Upper lobe of left lung (tissue), 6 donors: ENCODE measurements at regions not wholly inside any gene's neighbourhood (a gene's known extent, or its start where the extent isn't known, plus 50 kb on each side); places are given as distances from the start of the nearest gene placed in this dataset.

Source experiments
- ATAC-seq, 2 donors: fragments of 200-7000 bp; cut with Tn5 transposase; one replicate each; pipeline ENCODE4 v1.9.1; 2022; ENCODE audit warnings: mild to moderate bottlenecking in 2 of 2, moderate library complexity in 2 of 2; ENCODE audit not compliant: low FRiP score in 2 of 2
- DNase-seq, 2 donors: peaks; one replicate each; pipeline ENCODE4 v3.0.0-alpha.2; 2019 to 2020
- H3K27ac ChIP-seq, 4 donors: fragments of 200-600 bp; sonication (generic); one replicate each; pipeline ENCODE4 v1.5.1; 2016 to 2019
- H3K27me3 ChIP-seq, 4 donors: fragments of 200-600 bp; sonication (generic); one replicate each; pipeline ENCODE4 v1.5.1; 2017 to 2019
- H3K36me3 ChIP-seq, 4 donors: fragments of 200-600 bp; sonication (generic); one replicate each; pipeline ENCODE4 v1.5.1; 2016 to 2019
- H3K4me1 ChIP-seq, 4 donors: fragments of 200-600 bp; sonication (generic); one replicate each; pipeline ENCODE4 v1.5.1; 2018 to 2019
- H3K4me3 ChIP-seq, 4 donors: fragments of 200-600 bp; sonication (generic); one replicate each; pipeline ENCODE4 v1.5.1; 2017 to 2019; ENCODE audit warnings: mild to moderate bottlenecking in 2 of 4, moderate library complexity in 1 of 4
- H3K9me3 ChIP-seq, 4 donors: fragments of 200-600 bp; sonication (generic); one replicate each; pipeline ENCODE4 v1.5.1; 2018 to 2019
- EP300 ChIP-seq, 4 donors: sonication (generic); formaldehyde crosslinking; IDR thresholded peaks; one replicate each; pipeline ENCODE4 v1.5.1; 2017; ENCODE audit warnings: antibody characterized with exemption in 4 of 4, control low read depth in 2 of 4
- POLR2A ChIP-seq, 4 donors: fragments of 450-650 bp; IDR thresholded peaks; one replicate each; pipeline ENCODE4 v1.5.1; 2016 to 2017; ENCODE audit warnings: antibody characterized with exemption in 4 of 4, mild to moderate bottlenecking in 2 of 4
- POLR2AphosphoS5 ChIP-seq, 2 donors: sonication (generic); formaldehyde crosslinking; IDR thresholded peaks; one replicate each; pipeline ENCODE4 v1.5.1; 2017; ENCODE audit warnings: antibody characterized with exemption in 2 of 2
- WGBS, 2 donors: methylation state at CpG; one replicate each; pipeline ENCODE4 v1.1.5; 2017 to 2018; 5-methylcytosine and 5-hydroxymethylcytosine counted together
- TF ChIP-seq, protein P1 (sequence below), 6 experiments: fragments of 450-650 bp in 4 of 6; fragments of 200-600 bp in 2 of 6; sonication (generic) in 2 of 6; IDR thresholded peaks; one replicate each; pipeline ENCODE4 v1.5.1; 2016 to 2019; ENCODE audit warnings: antibody characterized with exemption in 6 of 6
- donor health status: DM: no; HTN: no; CAD: no; lungs with moderate emphysema.
- donor health status: DM: no; HTN: yes; CAD: no; lungs with severe emphysema.

DNA sequence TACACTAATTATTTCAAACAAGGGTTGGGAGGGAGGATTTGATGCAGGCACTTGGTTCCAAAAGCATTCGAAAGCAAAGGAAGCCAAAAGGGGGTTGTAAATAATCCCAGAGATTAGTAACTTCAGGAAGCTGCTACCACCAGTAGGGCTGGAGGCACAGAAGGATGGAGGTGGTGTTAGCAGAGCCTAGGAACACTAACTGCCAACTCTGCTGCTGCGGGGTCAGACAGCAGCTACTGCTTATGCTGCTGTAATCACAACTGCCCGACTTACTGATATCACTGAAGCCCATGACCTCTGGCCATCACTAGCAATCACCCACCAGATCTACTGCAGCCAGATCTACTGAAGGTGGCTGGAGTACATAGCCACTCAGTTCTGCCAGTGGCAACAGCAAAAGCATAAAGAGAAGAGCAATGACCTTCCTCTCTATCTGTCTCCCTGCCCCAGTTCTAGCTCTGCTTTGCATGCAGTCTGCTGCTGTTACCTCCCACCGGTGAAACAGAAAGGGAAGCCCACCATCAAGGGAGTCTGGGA, 408.5 kb downstream of the PLPP3 start:
- Histone ChIP-seq H3K4me1 (no peaks in the 10 kb centered on the region), H3K36me3 (no peaks in the 10 kb centered on the region), H3K27ac (no peak overlapping the region), H3K4me3 (no peak overlapping the region), H3K9me3 (no peaks in the 10 kb centered on the region), H3K27me3 (no peaks in the 10 kb centered on the region)
- no peak for DNase-seq
- no peak for ATAC-seq
- WGBS, 2 donors = 72 to 75% methylated on average over 3 to 4 of the region's 4 CpGs
- TF ChIP-seq EP300 (IDR thresholded peaks at IDR 0.05) (no peak), POLR2A (IDR thresholded peaks at IDR 0.05) (no peak), POLR2AphosphoS5 (IDR thresholded peaks at IDR 0.05) (no peak)
- TF ChIP-seq, protein P1, sequence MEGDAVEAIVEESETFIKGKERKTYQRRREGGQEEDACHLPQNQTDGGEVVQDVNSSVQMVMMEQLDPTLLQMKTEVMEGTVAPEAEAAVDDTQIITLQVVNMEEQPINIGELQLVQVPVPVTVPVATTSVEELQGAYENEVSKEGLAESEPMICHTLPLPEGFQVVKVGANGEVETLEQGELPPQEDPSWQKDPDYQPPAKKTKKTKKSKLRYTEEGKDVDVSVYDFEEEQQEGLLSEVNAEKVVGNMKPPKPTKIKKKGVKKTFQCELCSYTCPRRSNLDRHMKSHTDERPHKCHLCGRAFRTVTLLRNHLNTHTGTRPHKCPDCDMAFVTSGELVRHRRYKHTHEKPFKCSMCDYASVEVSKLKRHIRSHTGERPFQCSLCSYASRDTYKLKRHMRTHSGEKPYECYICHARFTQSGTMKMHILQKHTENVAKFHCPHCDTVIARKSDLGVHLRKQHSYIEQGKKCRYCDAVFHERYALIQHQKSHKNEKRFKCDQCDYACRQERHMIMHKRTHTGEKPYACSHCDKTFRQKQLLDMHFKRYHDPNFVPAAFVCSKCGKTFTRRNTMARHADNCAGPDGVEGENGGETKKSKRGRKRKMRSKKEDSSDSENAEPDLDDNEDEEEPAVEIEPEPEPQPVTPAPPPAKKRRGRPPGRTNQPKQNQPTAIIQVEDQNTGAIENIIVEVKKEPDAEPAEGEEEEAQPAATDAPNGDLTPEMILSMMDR (IDR thresholded peaks at IDR 0.05) = no peak

- Histone ChIP-seq H3K27ac (no peak overlapping the region), H3K4me1 (no peaks in the 10 kb centered on the region), H3K4me3 (no peak overlapping the region), H3K27me3 (no peaks in the 10 kb centered on the region), H3K9me3 (no peaks in the 10 kb centered on the region), H3K36me3 (no peaks in the 10 kb centered on the region)
- no peak for ATAC-seq
- 51 to 54% methylated on average over 1 of the region's 1 CpG for WGBS, 2 donors
- no peak for TF ChIP-seq EP300 (IDR thresholded peaks at IDR 0.05)
- DNase-seq = no peak
Measured at GRCh38 chr1:56169856-56170255, 409.5 kb downstream of the PLPP3 start.

GRCh38 chr1:56168176-56168575, 411.2 kb downstream of the PLPP3 start:
- 89 to 93% methylated on average over 2 of the region's 2 CpGs for WGBS, 2 donors
- Histone ChIP-seq H3K36me3 (no peaks in the 10 kb centered on the region), H3K4me1 (no peaks in the 10 kb centered on the region), H3K4me3 (no peak overlapping the region), H3K27ac (no peak overlapping the region), H3K27me3 (no peaks in the 10 kb centered on the region), H3K9me3 (no peaks in the 10 kb centered on the region)
- ATAC-seq (no peak), DNase-seq (no peak)
- no peak for TF ChIP-seq POLR2A (IDR thresholded peaks at IDR 0.05)
- TF ChIP-seq, protein P1 (IDR thresholded peaks at IDR 0.05) = no peak
- no peak for TF ChIP-seq POLR2AphosphoS5 (IDR thresholded peaks at IDR 0.05)
- TF ChIP-seq EP300 (IDR thresholded peaks at IDR 0.05) = no peak

DNA sequence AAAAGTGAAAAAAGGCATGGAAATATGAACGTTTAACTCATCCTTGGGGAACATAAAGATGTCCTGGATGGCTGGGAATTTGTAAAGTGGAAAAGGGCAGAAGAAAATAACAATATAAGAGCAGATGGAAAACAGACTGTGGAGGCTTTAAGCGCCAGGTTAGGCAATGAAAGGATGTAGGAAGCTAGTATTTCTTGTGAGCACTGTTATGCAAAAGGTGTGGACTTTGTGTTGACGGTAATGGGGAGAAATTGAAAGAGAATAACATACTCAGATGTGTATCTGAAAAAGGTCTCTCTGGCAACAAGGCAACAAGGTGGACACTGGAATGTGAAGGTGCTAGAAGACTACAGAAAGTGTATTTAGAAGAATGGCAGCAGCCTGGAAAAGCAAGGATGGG, 411.8 kb downstream of the PLPP3 start:
- Histone ChIP-seq H3K27me3 (no peaks in the 10 kb centered on the region), H3K27ac (no peak overlapping the region), H3K36me3 (no peaks in the 10 kb centered on the region), H3K4me1 (no peaks in the 10 kb centered on the region), H3K9me3 (no peaks in the 10 kb centered on the region), H3K4me3 (no peak overlapping the region)
- 79 to 86% methylated on average over 3 of the region's 3 CpGs for WGBS, 2 donors
- no peak for ATAC-seq
- DNase-seq = no peak
- TF ChIP-seq POLR2A (IDR thresholded peaks at IDR 0.05) = no peak
- TF ChIP-seq EP300 (IDR thresholded peaks at IDR 0.05) = no peak
- TF ChIP-seq, protein P1 (IDR thresholded peaks at IDR 0.05) = no peak
- TF ChIP-seq POLR2AphosphoS5 (IDR thresholded peaks at IDR 0.05) = no peak

DNA sequence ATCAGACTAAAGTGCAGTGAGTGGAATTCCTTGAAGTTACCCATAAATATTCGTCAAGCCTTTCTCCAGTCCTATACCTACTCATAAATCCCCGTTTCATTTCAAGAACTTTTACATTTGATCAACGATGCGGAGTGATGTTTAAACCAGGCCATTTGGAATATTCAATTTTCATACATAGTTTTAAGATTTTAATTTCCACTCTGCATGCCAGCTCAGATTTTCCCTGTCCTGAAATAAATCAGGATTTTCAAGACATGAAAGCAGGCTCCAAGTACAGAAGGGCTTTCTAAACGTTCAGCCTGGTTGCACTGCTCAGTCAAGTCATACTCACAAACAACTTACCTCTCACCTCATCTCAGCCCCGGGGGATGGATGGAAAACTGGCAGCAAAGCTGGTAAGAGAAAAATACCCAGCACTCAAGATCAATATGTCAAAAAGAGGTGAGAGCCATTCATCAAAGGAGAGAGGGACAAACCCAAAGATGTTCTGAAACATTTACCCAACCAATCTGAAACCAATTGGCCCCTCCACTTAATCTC, 418.5 kb downstream of the PLPP3 start:
- no peaks in the 10 kb centered on the region for H3K27me3 ChIP-seq
- H3K4me3 ChIP-seq = no peak overlapping the region
- no peaks in the 10 kb centered on the region for H3K9me3 ChIP-seq
- DNase-seq = no peak
- H3K4me1 ChIP-seq = no peaks in the 10 kb centered on the region
- 64 to 70% methylated on average over 6 of the region's 6 CpGs for WGBS, 2 donors
- TF ChIP-seq POLR2A (IDR thresholded peaks at IDR 0.05) (no peak), EP300 (IDR thresholded peaks at IDR 0.05) (no peak), POLR2AphosphoS5 (IDR thresholded peaks at IDR 0.05) (no peak)
- TF ChIP-seq, protein P1 (IDR thresholded peaks at IDR 0.05) = no peak
- H3K36me3 ChIP-seq = no peaks in the 10 kb centered on the region
- no peak overlapping the region for H3K27ac ChIP-seq
- ATAC-seq = no peak
